Keratinocyte (primary cell): ENCODE measurements at regions not wholly inside any gene's neighbourhood (a gene's known extent, or its start where the extent isn't known, plus 50 kb on each side); places are given as distances from the start of the nearest gene placed in this dataset.

ENCODE experiments used
- CTCF ChIP-seq, 3 experiments: IDR thresholded peaks in 1 of 3; conservative IDR thresholded peaks in 1 of 3; optimal IDR thresholded peaks in 1 of 3; 2 replicates in 2 of 3; 3 replicates in 1 of 3; pipeline versions ENCODE3 to v1.5.1; 2011; ENCODE audit warnings: low read length in 3 of 3, mild to moderate bottlenecking in 3 of 3, moderate library complexity in 2 of 3, control low read depth in 1 of 3, inconsistent platforms in 1 of 3; ENCODE audit not compliant: insufficient read depth in 2 of 3; ENCODE audit errors: extremely low read depth in 1 of 3
- EZH2 ChIP-seq: IDR thresholded peaks from one replicate; pipeline ENCODE4 v1.6.1; 2012; ENCODE audit warnings: inconsistent platforms, mild to moderate bottlenecking, low read length, moderate library complexity

GRCh38 chr15:31973197-31973596 is 57.1 kb upstream of the CHRNA7 start:
- TF ChIP-seq EZH2 (no peak), CTCF (optimal IDR thresholded peaks at IDR 0.05 in 1 of 3, IDR thresholded peaks at IDR 0.05 in 1 of 3, conservative IDR thresholded peaks at IDR 0.05 in 1 of 3; ENCODE audit: extremely low read depth in 1 of 3, insufficient read depth in 2 of 3, low read length in 3 of 3) (no peak)
